ENCODE measurements at regions not wholly inside any gene's neighbourhood (a gene's known extent, or its start where the extent isn't known, plus 50 kb on each side); places are given as distances from the start of the nearest gene placed in this dataset.

GRCh38 chr7:25894902-25895791 is 256.9 kb upstream of the NFE2L3 start:
- TF ChIP-seq POLR2A (IDR thresholded peaks at IDR 0.05; ENCODE audit: low read length): no peak
- no peak for TF ChIP-seq GATA1 (IDR thresholded peaks at IDR 0.05; ENCODE audit: low read depth, low read length)

Data from erythroblast (primary cell).